GM19468 (cell line): ENCODE measurements at regions not wholly inside any gene's neighbourhood (a gene's known extent, or its start where the extent isn't known, plus 50 kb on each side); places are given as distances from the start of the nearest gene placed in this dataset.

Source experiments
- ATAC-seq: cut with Tn5 transposase; IDR thresholded peaks from one replicate; pipeline ENCODE4 v1.9.1; 2021; ENCODE audit warnings: mild to moderate bottlenecking, moderate library complexity, moderate number of reproducible peaks; ENCODE audit not compliant: unreplicated experiment; ENCODE audit errors: extremely low read depth

GRCh38 chr12:105822131-105823105 is 316.3 kb downstream of the NUAK1 start:
- no peak for ATAC-seq

- no peak for ATAC-seq
Observed at GRCh38 chr12:105823810-105824209, 314.9 kb downstream of the NUAK1 start.

- no peak for ATAC-seq
Observed at GRCh38 chr12:105825141-105825540, 313.6 kb downstream of the NUAK1 start.

GRCh38 chr12:105831372-105831771 is 307.4 kb downstream of the NUAK1 start:
- no peak for ATAC-seq

GRCh38 chr12:105832021-105832420 is 306.7 kb downstream of the NUAK1 start:
- ATAC-seq = no peak

GRCh38 chr12:105832806-105833205 is 305.9 kb downstream of the NUAK1 start:
- no peak for ATAC-seq

GRCh38 chr12:105834496-105834895 is 304.3 kb downstream of the NUAK1 start:
- no peak for ATAC-seq

GRCh38 chr12:105835580-105836241 is 303.0 kb downstream of the NUAK1 start:
- no peak for ATAC-seq

- no peak for ATAC-seq
Observed at GRCh38 chr12:105836242-105836622, 302.5 kb downstream of the NUAK1 start.

- ATAC-seq = no peak
Observed at GRCh38 chr12:105839629-105840127, 299.1 kb downstream of the NUAK1 start.

GRCh38 chr12:105840384-105840783 is 298.4 kb downstream of the NUAK1 start:
- no peak for ATAC-seq

- ATAC-seq = no peak
Observed at GRCh38 chr12:105841840-105842239, 296.9 kb downstream of the NUAK1 start.

GRCh38 chr12:105843561-105843960 is 295.2 kb downstream of the NUAK1 start:
- ATAC-seq = no peak

GRCh38 chr12:105843986-105844760 is 294.6 kb downstream of the NUAK1 start:
- no peak for ATAC-seq

- ATAC-seq = no peak
Observed at GRCh38 chr12:105846331-105846730, 292.4 kb downstream of the NUAK1 start.

GRCh38 chr12:105847068-105847467 is 291.7 kb downstream of the NUAK1 start:
- ATAC-seq = no peak

GRCh38 chr12:105848286-105848685 is 290.5 kb downstream of the NUAK1 start:
- ATAC-seq = no peak

GRCh38 chr12:105850103-105850968 is 288.4 kb downstream of the NUAK1 start:
- ATAC-seq = no peak

GRCh38 chr12:105852496-105852895 is 286.3 kb downstream of the NUAK1 start:
- ATAC-seq = no peak

GRCh38 chr12:105852951-105853350 is 285.8 kb downstream of the NUAK1 start:
- no peak for ATAC-seq
